H1 (cell line): ENCODE measurements at regions not wholly inside any gene's neighbourhood (a gene's known extent, or its start where the extent isn't known, plus 50 kb on each side); places are given as distances from the start of the nearest gene placed in this dataset.

Source experiments
- GABPA ChIP-seq: IDR thresholded peaks from 2 replicates; pipeline ENCODE4 v1.6.1; 2011; ENCODE audit warnings: mild to moderate bottlenecking, low read length, moderate library complexity, borderline replicate concordance; ENCODE audit not compliant: insufficient read depth
- SUZ12 ChIP-seq: fragments of 200-600 bp; sonication (generic); IDR thresholded peaks from 2 replicates; pipeline ENCODE4 v1.6.1; 2012; ENCODE audit warnings: mild to moderate bottlenecking, inconsistent platforms, low read length, moderate library complexity, mixed read lengths
- TF ChIP-seq, protein P1 (sequence below): fragments of 300-600 bp; sonication (generic); IDR thresholded peaks from 2 replicates; pipeline ENCODE4 v1.7.1; 2012; ENCODE audit warnings: low read length, moderate library complexity, mild to moderate bottlenecking, inconsistent platforms; ENCODE audit not compliant: insufficient replicate concordance

- TF ChIP-seq, protein P1, sequence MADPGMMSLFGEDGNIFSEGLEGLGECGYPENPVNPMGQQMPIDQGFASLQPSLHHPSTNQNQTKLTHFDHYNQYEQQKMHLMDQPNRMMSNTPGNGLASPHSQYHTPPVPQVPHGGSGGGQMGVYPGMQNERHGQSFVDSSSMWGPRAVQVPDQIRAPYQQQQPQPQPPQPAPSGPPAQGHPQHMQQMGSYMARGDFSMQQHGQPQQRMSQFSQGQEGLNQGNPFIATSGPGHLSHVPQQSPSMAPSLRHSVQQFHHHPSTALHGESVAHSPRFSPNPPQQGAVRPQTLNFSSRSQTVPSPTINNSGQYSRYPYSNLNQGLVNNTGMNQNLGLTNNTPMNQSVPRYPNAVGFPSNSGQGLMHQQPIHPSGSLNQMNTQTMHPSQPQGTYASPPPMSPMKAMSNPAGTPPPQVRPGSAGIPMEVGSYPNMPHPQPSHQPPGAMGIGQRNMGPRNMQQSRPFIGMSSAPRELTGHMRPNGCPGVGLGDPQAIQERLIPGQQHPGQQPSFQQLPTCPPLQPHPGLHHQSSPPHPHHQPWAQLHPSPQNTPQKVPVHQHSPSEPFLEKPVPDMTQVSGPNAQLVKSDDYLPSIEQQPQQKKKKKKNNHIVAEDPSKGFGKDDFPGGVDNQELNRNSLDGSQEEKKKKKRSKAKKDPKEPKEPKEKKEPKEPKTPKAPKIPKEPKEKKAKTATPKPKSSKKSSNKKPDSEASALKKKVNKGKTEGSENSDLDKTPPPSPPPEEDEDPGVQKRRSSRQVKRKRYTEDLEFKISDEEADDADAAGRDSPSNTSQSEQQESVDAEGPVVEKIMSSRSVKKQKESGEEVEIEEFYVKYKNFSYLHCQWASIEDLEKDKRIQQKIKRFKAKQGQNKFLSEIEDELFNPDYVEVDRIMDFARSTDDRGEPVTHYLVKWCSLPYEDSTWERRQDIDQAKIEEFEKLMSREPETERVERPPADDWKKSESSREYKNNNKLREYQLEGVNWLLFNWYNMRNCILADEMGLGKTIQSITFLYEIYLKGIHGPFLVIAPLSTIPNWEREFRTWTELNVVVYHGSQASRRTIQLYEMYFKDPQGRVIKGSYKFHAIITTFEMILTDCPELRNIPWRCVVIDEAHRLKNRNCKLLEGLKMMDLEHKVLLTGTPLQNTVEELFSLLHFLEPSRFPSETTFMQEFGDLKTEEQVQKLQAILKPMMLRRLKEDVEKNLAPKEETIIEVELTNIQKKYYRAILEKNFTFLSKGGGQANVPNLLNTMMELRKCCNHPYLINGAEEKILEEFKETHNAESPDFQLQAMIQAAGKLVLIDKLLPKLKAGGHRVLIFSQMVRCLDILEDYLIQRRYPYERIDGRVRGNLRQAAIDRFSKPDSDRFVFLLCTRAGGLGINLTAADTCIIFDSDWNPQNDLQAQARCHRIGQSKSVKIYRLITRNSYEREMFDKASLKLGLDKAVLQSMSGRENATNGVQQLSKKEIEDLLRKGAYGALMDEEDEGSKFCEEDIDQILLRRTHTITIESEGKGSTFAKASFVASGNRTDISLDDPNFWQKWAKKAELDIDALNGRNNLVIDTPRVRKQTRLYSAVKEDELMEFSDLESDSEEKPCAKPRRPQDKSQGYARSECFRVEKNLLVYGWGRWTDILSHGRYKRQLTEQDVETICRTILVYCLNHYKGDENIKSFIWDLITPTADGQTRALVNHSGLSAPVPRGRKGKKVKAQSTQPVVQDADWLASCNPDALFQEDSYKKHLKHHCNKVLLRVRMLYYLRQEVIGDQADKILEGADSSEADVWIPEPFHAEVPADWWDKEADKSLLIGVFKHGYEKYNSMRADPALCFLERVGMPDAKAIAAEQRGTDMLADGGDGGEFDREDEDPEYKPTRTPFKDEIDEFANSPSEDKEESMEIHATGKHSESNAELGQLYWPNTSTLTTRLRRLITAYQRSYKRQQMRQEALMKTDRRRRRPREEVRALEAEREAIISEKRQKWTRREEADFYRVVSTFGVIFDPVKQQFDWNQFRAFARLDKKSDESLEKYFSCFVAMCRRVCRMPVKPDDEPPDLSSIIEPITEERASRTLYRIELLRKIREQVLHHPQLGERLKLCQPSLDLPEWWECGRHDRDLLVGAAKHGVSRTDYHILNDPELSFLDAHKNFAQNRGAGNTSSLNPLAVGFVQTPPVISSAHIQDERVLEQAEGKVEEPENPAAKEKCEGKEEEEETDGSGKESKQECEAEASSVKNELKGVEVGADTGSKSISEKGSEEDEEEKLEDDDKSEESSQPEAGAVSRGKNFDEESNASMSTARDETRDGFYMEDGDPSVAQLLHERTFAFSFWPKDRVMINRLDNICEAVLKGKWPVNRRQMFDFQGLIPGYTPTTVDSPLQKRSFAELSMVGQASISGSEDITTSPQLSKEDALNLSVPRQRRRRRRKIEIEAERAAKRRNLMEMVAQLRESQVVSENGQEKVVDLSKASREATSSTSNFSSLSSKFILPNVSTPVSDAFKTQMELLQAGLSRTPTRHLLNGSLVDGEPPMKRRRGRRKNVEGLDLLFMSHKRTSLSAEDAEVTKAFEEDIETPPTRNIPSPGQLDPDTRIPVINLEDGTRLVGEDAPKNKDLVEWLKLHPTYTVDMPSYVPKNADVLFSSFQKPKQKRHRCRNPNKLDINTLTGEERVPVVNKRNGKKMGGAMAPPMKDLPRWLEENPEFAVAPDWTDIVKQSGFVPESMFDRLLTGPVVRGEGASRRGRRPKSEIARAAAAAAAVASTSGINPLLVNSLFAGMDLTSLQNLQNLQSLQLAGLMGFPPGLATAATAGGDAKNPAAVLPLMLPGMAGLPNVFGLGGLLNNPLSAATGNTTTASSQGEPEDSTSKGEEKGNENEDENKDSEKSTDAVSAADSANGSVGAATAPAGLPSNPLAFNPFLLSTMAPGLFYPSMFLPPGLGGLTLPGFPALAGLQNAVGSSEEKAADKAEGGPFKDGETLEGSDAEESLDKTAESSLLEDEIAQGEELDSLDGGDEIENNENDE: no peak
- TF ChIP-seq SUZ12 (no peak), GABPA (no peak)
These were observed 369.7 kb downstream of the OSR1 start (continued) for GRCh38 chr2:18988631-18989232.
